HCT116 (cell line): ENCODE measurements at regions not wholly inside any gene's neighbourhood (a gene's known extent, or its start where the extent isn't known, plus 50 kb on each side); places are given as distances from the start of the nearest gene placed in this dataset.

Experiments
- ATAC-seq: fragments of 200-7000 bp; cut with Tn5 transposase; 2 replicates; pipeline ENCODE4 v1.9.1; 2020; ENCODE audit warnings: mild to moderate bottlenecking, moderate library complexity
- BruUV-seq: library from RNA; stranded (reverse); fragments of 400-500 nt; replicated peaks from 2 replicates; lab custom pipeline; 2021; lab: Mats Ljungman, UMichigan
- CTCF ChIA-PET: fragments of 300-600 bp; sonication (Branson Sonifier 250); formaldehyde crosslinking; loops from one replicate; lab custom pipeline; 2021; ENCODE audit warnings: antibody characterized with exemption; lab: Charles Lee
- POLR2A ChIA-PET: fragments of 300-600, 350-600 bp; sonication (Branson Sonifier 250); formaldehyde crosslinking; loops from one replicate; lab custom pipeline; 2021; ENCODE audit warnings: antibody characterized with exemption; lab: Charles Lee
- RAD21 ChIA-PET, 2 experiments: fragments of 300-600 bp; sonication (Branson Sonifier 250); formaldehyde crosslinking; loops; one replicate each; lab custom pipeline; 2023; ENCODE audit warnings: low total read pairs in 2 of 2; ENCODE audit not compliant: uncharacterized antibody in 2 of 2, unreplicated experiment in 2 of 2, low non-redundant PET in 1 of 2; lab: Charles Lee
- DNase-seq: peaks from one replicate; pipeline ENCODE4 v3.0.0-alpha.2; 2010; ENCODE audit warnings: low read depth, low spot score
- H2AFZ ChIP-seq: fragments of 200-600 bp; shearing (Covaris generic), sonication (generic); 2 replicates; pipeline ENCODE4 v1.6.1; 2017; ENCODE audit warnings: low read depth, mixed run types, mixed read lengths, antibody characterized with exemption, low read length; ENCODE audit not compliant: poor library complexity, severe bottlenecking
- H3K27ac ChIP-seq: 2 replicates; pipeline ENCODE4 v1.5.1; 2012; ENCODE audit warnings: low read depth, low read length
- H3K27me3 ChIP-seq: fragments of 200-600 bp; sonication (generic); 2 replicates; pipeline ENCODE4 v1.6.1; 2016; ENCODE audit warnings: mixed run types, low read length, mixed read lengths; ENCODE audit not compliant: insufficient read depth
- H3K36me3 ChIP-seq, 2 experiments: fragments of 200-500 bp in 1 of 2; fragments of 200-600 bp in 1 of 2; sonication (Bioruptor generic) in 1 of 2; sonication (generic) in 1 of 2; 2 replicates each; pipeline versions ENCODE4 v1.5.1 to v1.6.1; 2014 to 2016; ENCODE audit warnings: low read length in 2 of 2, inconsistent platforms in 1 of 2, mixed read lengths in 1 of 2, mixed run types in 1 of 2; ENCODE audit not compliant: insufficient read depth in 2 of 2, control insufficient read depth in 1 of 2
- H3K4me1 ChIP-seq, 2 experiments: fragments of 200-600 bp in 1 of 2; sonication (generic) in 1 of 2; 2 replicates each; pipeline versions ENCODE4 v1.5.1 to v1.6.1; 2012 to 2017; ENCODE audit warnings: low read length in 2 of 2, inconsistent platforms in 1 of 2, mild to moderate bottlenecking in 1 of 2, mixed read lengths in 1 of 2, mixed run types in 1 of 2, moderate library complexity in 1 of 2; ENCODE audit not compliant: insufficient read depth in 2 of 2, control insufficient read depth in 1 of 2
- H3K4me2 ChIP-seq: fragments of 200-600 bp; sonication (generic); 2 replicates; pipeline ENCODE4 v1.6.1; 2017; ENCODE audit warnings: mixed run types, low read length, mixed read lengths
- H3K4me3 ChIP-seq, 2 experiments: fragments of 200-600 bp in 1 of 2; sonication (generic) in 1 of 2; replicated peaks in 1 of 2; 2 replicates each; pipeline ENCODE4 v1.5.1; 2011 to 2016; ENCODE audit warnings: low read length in 2 of 2, control low read depth in 1 of 2, low read depth in 1 of 2, mild to moderate bottlenecking in 1 of 2, mixed read lengths in 1 of 2, mixed run types in 1 of 2
- H3K79me2 ChIP-seq: fragments of 200-600 bp; sonication (generic); 2 replicates; pipeline ENCODE4 v1.6.1; 2017; ENCODE audit warnings: mild to moderate bottlenecking, mixed run types, low read length, moderate library complexity, mixed read lengths; ENCODE audit not compliant: insufficient read depth
- H3K9ac ChIP-seq: fragments of 200-600 bp; sonication (generic); 2 replicates; pipeline ENCODE4 v1.6.1; 2016; ENCODE audit warnings: low read length, mixed read lengths
- H3K9me2 ChIP-seq: fragments of 200-600 bp; sonication (generic), shearing (Covaris generic); 2 replicates; pipeline ENCODE4 v1.6.1; 2017; ENCODE audit warnings: mixed run types, mild to moderate bottlenecking, moderate library complexity; ENCODE audit not compliant: insufficient read depth
- H3K9me3 ChIP-seq, 2 experiments: fragments of 200-500 bp in 1 of 2; fragments of 200-600 bp in 1 of 2; sonication (Bioruptor generic) in 1 of 2; sonication (generic) in 1 of 2; 2 replicates each; pipeline ENCODE4 v1.6.1; 2014 to 2017; ENCODE audit warnings: low read length in 2 of 2, mixed read lengths in 2 of 2, inconsistent platforms in 1 of 2, low read depth in 1 of 2, mild to moderate bottlenecking in 1 of 2, mixed run types in 1 of 2, moderate library complexity in 1 of 2; ENCODE audit not compliant: control insufficient read depth in 1 of 2, insufficient read depth in 1 of 2
- H4K20me1 ChIP-seq: fragments of 200-600 bp; sonication (generic), shearing (Covaris generic); 2 replicates; pipeline ENCODE4 v1.6.1; 2017; ENCODE audit warnings: mixed run types, mild to moderate bottlenecking, moderate library complexity; ENCODE audit not compliant: insufficient read depth
- ATF3 ChIP-seq: IDR thresholded peaks from 2 replicates; pipeline ENCODE4 v1.6.1; 2012
- CBX3 ChIP-seq: IDR thresholded peaks from 2 replicates; pipeline ENCODE4 v1.6.1; 2012; ENCODE audit warnings: low read depth
- CEBPB ChIP-seq: IDR thresholded peaks from 2 replicates; pipeline ENCODE4 v1.6.1; 2012; ENCODE audit warnings: low read depth
- EGR1 ChIP-seq: IDR thresholded peaks from 2 replicates; pipeline ENCODE4 v1.6.1; 2012; ENCODE audit warnings: low read depth
- ELF1 ChIP-seq: IDR thresholded peaks from 2 replicates; pipeline ENCODE4 v1.6.1; 2012; ENCODE audit warnings: low read depth, borderline replicate concordance
- EZH2phosphoT487 ChIP-seq: fragments of 200-600 bp; IDR thresholded peaks from 2 replicates; pipeline ENCODE4 v1.6.1; 2018; ENCODE audit warnings: antibody characterized with exemption, borderline replicate concordance
- FOSL1 ChIP-seq: IDR thresholded peaks from 2 replicates; pipeline ENCODE4 v1.6.1; 2012; ENCODE audit warnings: low read depth
- MAX ChIP-seq: IDR thresholded peaks from 2 replicates; pipeline ENCODE4 v1.6.1; 2012
- SP1 ChIP-seq: IDR thresholded peaks from 2 replicates; pipeline ENCODE4 v1.6.1; 2012; ENCODE audit warnings: low read depth
- SRF ChIP-seq: IDR thresholded peaks from 2 replicates; pipeline ENCODE4 v1.6.1; 2012; ENCODE audit warnings: low read depth
- TCF7L2 ChIP-seq: IDR thresholded peaks from 2 replicates; pipeline ENCODE4 v1.7.0; 2011; ENCODE audit warnings: borderline replicate concordance, inconsistent platforms; ENCODE audit not compliant: insufficient read depth, insufficient read length; ENCODE audit errors: extremely low read depth
- ZFX ChIP-seq: fragments of 450-650 bp; IDR thresholded peaks from 2 replicates; pipeline ENCODE4 v1.6.1; 2017
- intact Hi-C: fragments of 100-400 bp; cut with micrococcal nuclease; formaldehyde crosslinking; loops from 2 replicates; pipeline ENCODE4 v1.10.0; 2022
- TF ChIP-seq, protein P1 (sequence below): IDR thresholded peaks from 2 replicates; pipeline ENCODE4 v1.6.1; 2011; ENCODE audit warnings: mild to moderate bottlenecking, low read length, moderate library complexity; ENCODE audit not compliant: insufficient replicate concordance; ENCODE audit errors: extremely low read depth
- TF ChIP-seq, protein P2 (sequence below): IDR thresholded peaks from 2 replicates; pipeline ENCODE4 v1.6.1; 2012; ENCODE audit warnings: low read depth

DNA sequence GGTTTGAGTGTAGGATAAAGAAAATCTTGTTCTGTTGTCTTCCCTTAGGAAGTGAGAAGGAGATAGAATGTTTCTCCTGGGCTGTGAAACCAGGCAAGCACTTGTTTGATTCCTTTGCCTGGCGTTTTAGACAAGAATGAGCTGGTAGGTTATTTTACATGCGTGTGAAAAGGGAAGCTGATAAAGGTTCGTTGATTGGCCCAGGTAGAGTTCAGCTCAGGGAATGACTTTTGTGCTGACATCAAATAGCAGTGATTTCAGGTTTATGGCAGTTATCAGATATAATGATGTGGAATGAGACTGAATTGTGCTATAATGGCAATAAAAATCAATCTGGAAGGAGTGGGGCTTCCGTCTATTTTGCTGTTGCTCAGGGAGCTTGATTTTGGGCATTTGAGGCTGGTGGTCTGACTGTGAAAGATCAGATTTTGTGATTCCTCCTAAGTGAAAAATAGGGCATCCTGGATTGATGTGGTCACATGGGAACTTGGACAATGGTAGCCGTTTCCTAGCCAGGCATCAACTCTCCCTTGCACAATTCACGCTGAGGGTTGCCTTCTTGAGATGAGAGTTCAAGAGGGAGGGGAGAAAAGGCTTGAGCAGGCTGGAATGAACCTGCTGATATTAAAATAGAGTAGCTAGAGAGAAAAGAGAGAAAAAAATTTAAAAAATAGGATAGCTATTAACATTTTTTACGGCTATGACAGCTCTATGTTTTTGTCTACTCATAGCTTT is 388.9 kb downstream of the EDEM1 start:
- intact Hi-C loops: no loop called here
- no peaks in the 10 kb centered on the region for H3K4me1 ChIP-seq
- ATAC-seq: no peak
- TF ChIP-seq TCF7L2 (no peak), ELF1 (no peak), CEBPB (no peak), SRF (no peak), ZFX (no peak)
- TF ChIP-seq, all 23 proteins: peak for 0
- Histone ChIP-seq H3K9me2 (no peaks in the 10 kb centered on the region), H3K27ac (no peak overlapping the region), H3K9ac (no peak overlapping the region), H3K79me2 (no peaks in the 10 kb centered on the region), H3K4me3 (no peak overlapping the region), H4K20me1 (no peaks in the 10 kb centered on the region), H3K9me3 (no peaks in the 10 kb centered on the region), H3K4me2 (no peak overlapping the region), H3K27me3 (peaks cover 7% of the 10 kb centered on the region; the same call in 1 of the 2 replicates), H3K36me3 (no peaks in the 10 kb centered on the region), H2AFZ (no peak overlapping the region)
- no peak for DNase-seq
- no TSS peak for BruUV-seq
- ChIA-PET CTCF (no interaction called here), RAD21 (no interaction called here), POLR2A (no interaction called here)

DNA sequence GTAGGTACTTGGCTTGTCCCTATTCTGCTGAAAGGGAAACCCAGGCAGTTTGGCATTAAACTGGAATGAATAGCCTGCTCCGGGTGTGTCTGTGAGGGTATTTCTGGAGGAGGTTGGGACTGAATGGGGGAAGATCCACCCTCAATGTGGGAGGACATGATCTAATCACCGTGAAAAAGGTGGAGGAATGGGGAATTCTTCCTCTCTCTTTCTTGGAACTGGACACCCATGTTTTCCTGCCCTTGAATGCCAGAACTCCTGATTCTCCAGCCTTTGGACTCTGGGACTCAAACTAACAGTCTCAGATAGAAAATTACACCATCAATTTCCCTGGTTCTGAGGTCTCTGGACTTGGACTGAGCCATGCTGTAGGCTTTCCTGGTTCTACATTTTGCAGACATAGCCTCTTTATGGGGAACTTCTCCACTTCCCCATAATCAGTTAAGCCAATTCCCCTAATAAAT is 391.7 kb downstream of the EDEM1 start:
- no peaks in the 10 kb centered on the region for H3K9me3 ChIP-seq
- H3K9ac ChIP-seq: no peak overlapping the region
- no peak for ATAC-seq
- no peaks in the 10 kb centered on the region for H3K9me2 ChIP-seq
- no peak overlapping the region for H2AFZ ChIP-seq
- ChIA-PET RAD21 (no interaction called here), CTCF (no interaction called here), POLR2A (no interaction called here)
- no peaks in the 10 kb centered on the region for H4K20me1 ChIP-seq
- no peaks in the 10 kb centered on the region for H3K79me2 ChIP-seq
- H3K4me3 ChIP-seq: no peak overlapping the region
- H3K27ac ChIP-seq: no peak overlapping the region
- no TSS peak for BruUV-seq
- DNase-seq: no peak
- H3K27me3 ChIP-seq: peaks cover 21% of the 10 kb centered on the region; the same call in 1 of the 2 replicates
- TF ChIP-seq CBX3 (no peak), EGR1 (no peak), SRF (no peak), SP1 (no peak), CEBPB (no peak), EZH2phosphoT487 (no peak), ATF3 (no peak), FOSL1 (no peak), TCF7L2 (no peak), MAX (no peak), ELF1 (no peak)
- TF ChIP-seq, protein P1, sequence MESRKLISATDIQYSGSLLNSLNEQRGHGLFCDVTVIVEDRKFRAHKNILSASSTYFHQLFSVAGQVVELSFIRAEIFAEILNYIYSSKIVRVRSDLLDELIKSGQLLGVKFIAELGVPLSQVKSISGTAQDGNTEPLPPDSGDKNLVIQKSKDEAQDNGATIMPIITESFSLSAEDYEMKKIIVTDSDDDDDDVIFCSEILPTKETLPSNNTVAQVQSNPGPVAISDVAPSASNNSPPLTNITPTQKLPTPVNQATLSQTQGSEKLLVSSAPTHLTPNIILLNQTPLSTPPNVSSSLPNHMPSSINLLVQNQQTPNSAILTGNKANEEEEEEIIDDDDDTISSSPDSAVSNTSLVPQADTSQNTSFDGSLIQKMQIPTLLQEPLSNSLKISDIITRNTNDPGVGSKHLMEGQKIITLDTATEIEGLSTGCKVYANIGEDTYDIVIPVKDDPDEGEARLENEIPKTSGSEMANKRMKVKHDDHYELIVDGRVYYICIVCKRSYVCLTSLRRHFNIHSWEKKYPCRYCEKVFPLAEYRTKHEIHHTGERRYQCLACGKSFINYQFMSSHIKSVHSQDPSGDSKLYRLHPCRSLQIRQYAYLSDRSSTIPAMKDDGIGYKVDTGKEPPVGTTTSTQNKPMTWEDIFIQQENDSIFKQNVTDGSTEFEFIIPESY: no peak
- TF ChIP-seq, protein P2, sequence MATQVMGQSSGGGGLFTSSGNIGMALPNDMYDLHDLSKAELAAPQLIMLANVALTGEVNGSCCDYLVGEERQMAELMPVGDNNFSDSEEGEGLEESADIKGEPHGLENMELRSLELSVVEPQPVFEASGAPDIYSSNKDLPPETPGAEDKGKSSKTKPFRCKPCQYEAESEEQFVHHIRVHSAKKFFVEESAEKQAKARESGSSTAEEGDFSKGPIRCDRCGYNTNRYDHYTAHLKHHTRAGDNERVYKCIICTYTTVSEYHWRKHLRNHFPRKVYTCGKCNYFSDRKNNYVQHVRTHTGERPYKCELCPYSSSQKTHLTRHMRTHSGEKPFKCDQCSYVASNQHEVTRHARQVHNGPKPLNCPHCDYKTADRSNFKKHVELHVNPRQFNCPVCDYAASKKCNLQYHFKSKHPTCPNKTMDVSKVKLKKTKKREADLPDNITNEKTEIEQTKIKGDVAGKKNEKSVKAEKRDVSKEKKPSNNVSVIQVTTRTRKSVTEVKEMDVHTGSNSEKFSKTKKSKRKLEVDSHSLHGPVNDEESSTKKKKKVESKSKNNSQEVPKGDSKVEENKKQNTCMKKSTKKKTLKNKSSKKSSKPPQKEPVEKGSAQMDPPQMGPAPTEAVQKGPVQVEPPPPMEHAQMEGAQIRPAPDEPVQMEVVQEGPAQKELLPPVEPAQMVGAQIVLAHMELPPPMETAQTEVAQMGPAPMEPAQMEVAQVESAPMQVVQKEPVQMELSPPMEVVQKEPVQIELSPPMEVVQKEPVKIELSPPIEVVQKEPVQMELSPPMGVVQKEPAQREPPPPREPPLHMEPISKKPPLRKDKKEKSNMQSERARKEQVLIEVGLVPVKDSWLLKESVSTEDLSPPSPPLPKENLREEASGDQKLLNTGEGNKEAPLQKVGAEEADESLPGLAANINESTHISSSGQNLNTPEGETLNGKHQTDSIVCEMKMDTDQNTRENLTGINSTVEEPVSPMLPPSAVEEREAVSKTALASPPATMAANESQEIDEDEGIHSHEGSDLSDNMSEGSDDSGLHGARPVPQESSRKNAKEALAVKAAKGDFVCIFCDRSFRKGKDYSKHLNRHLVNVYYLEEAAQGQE: no peak
- no peaks in the 10 kb centered on the region for H3K36me3 ChIP-seq
- intact Hi-C loops: no loop called here
- no peak overlapping the region for H3K4me2 ChIP-seq
- H3K4me1 ChIP-seq: no peaks in the 10 kb centered on the region
